HCT116 (cell line): ENCODE measurements at regions not wholly inside any gene's neighbourhood (a gene's known extent, or its start where the extent isn't known, plus 50 kb on each side); places are given as distances from the start of the nearest gene placed in this dataset.

Experiments
- ATAC-seq: fragments of 200-7000 bp; cut with Tn5 transposase; 2 replicates; pipeline ENCODE4 v1.9.1; 2020; ENCODE audit warnings: mild to moderate bottlenecking, moderate library complexity
- BruUV-seq: library from RNA; stranded (reverse); fragments of 400-500 nt; replicated peaks from 2 replicates; lab custom pipeline; 2021; lab: Mats Ljungman, UMichigan
- CTCF ChIA-PET: fragments of 300-600 bp; sonication (Branson Sonifier 250); formaldehyde crosslinking; loops from one replicate; lab custom pipeline; 2021; ENCODE audit warnings: antibody characterized with exemption; lab: Charles Lee
- POLR2A ChIA-PET: fragments of 300-600, 350-600 bp; sonication (Branson Sonifier 250); formaldehyde crosslinking; loops from one replicate; lab custom pipeline; 2021; ENCODE audit warnings: antibody characterized with exemption; lab: Charles Lee
- RAD21 ChIA-PET, 2 experiments: fragments of 300-600 bp; sonication (Branson Sonifier 250); formaldehyde crosslinking; loops; one replicate each; lab custom pipeline; 2023; ENCODE audit warnings: low total read pairs in 2 of 2; ENCODE audit not compliant: uncharacterized antibody in 2 of 2, unreplicated experiment in 2 of 2, low non-redundant PET in 1 of 2; lab: Charles Lee
- DNase-seq: peaks from one replicate; pipeline ENCODE4 v3.0.0-alpha.2; 2010; ENCODE audit warnings: low read depth, low spot score
- H2AFZ ChIP-seq: fragments of 200-600 bp; shearing (Covaris generic), sonication (generic); 2 replicates; pipeline ENCODE4 v1.6.1; 2017; ENCODE audit warnings: low read depth, mixed run types, mixed read lengths, antibody characterized with exemption, low read length; ENCODE audit not compliant: poor library complexity, severe bottlenecking
- H3K27ac ChIP-seq: 2 replicates; pipeline ENCODE4 v1.5.1; 2012; ENCODE audit warnings: low read depth, low read length
- H3K27me3 ChIP-seq: fragments of 200-600 bp; sonication (generic); 2 replicates; pipeline ENCODE4 v1.6.1; 2016; ENCODE audit warnings: mixed run types, low read length, mixed read lengths; ENCODE audit not compliant: insufficient read depth
- H3K36me3 ChIP-seq, 2 experiments: fragments of 200-500 bp in 1 of 2; fragments of 200-600 bp in 1 of 2; sonication (Bioruptor generic) in 1 of 2; sonication (generic) in 1 of 2; 2 replicates each; pipeline versions ENCODE4 v1.5.1 to v1.6.1; 2014 to 2016; ENCODE audit warnings: low read length in 2 of 2, inconsistent platforms in 1 of 2, mixed read lengths in 1 of 2, mixed run types in 1 of 2; ENCODE audit not compliant: insufficient read depth in 2 of 2, control insufficient read depth in 1 of 2
- H3K4me1 ChIP-seq, 2 experiments: fragments of 200-600 bp in 1 of 2; sonication (generic) in 1 of 2; 2 replicates each; pipeline versions ENCODE4 v1.5.1 to v1.6.1; 2012 to 2017; ENCODE audit warnings: low read length in 2 of 2, inconsistent platforms in 1 of 2, mild to moderate bottlenecking in 1 of 2, mixed read lengths in 1 of 2, mixed run types in 1 of 2, moderate library complexity in 1 of 2; ENCODE audit not compliant: insufficient read depth in 2 of 2, control insufficient read depth in 1 of 2
- H3K4me2 ChIP-seq: fragments of 200-600 bp; sonication (generic); 2 replicates; pipeline ENCODE4 v1.6.1; 2017; ENCODE audit warnings: mixed run types, low read length, mixed read lengths
- H3K4me3 ChIP-seq, 2 experiments: fragments of 200-600 bp in 1 of 2; sonication (generic) in 1 of 2; replicated peaks in 1 of 2; 2 replicates each; pipeline ENCODE4 v1.5.1; 2011 to 2016; ENCODE audit warnings: low read length in 2 of 2, control low read depth in 1 of 2, low read depth in 1 of 2, mild to moderate bottlenecking in 1 of 2, mixed read lengths in 1 of 2, mixed run types in 1 of 2
- H3K79me2 ChIP-seq: fragments of 200-600 bp; sonication (generic); 2 replicates; pipeline ENCODE4 v1.6.1; 2017; ENCODE audit warnings: mild to moderate bottlenecking, mixed run types, low read length, moderate library complexity, mixed read lengths; ENCODE audit not compliant: insufficient read depth
- H3K9ac ChIP-seq: fragments of 200-600 bp; sonication (generic); 2 replicates; pipeline ENCODE4 v1.6.1; 2016; ENCODE audit warnings: low read length, mixed read lengths
- H3K9me2 ChIP-seq: fragments of 200-600 bp; sonication (generic), shearing (Covaris generic); 2 replicates; pipeline ENCODE4 v1.6.1; 2017; ENCODE audit warnings: mixed run types, mild to moderate bottlenecking, moderate library complexity; ENCODE audit not compliant: insufficient read depth
- H3K9me3 ChIP-seq, 2 experiments: fragments of 200-500 bp in 1 of 2; fragments of 200-600 bp in 1 of 2; sonication (Bioruptor generic) in 1 of 2; sonication (generic) in 1 of 2; 2 replicates each; pipeline ENCODE4 v1.6.1; 2014 to 2017; ENCODE audit warnings: low read length in 2 of 2, mixed read lengths in 2 of 2, inconsistent platforms in 1 of 2, low read depth in 1 of 2, mild to moderate bottlenecking in 1 of 2, mixed run types in 1 of 2, moderate library complexity in 1 of 2; ENCODE audit not compliant: control insufficient read depth in 1 of 2, insufficient read depth in 1 of 2
- H4K20me1 ChIP-seq: fragments of 200-600 bp; sonication (generic), shearing (Covaris generic); 2 replicates; pipeline ENCODE4 v1.6.1; 2017; ENCODE audit warnings: mixed run types, mild to moderate bottlenecking, moderate library complexity; ENCODE audit not compliant: insufficient read depth
- CTCF ChIP-seq, 3 experiments: fragments of 200-600 bp in 1 of 3; sonication (generic) in 1 of 3; IDR thresholded peaks in 2 of 3; conservative IDR thresholded peaks in 1 of 3; 2 replicates each; pipeline ENCODE4 v1.5.1; 2012 to 2017; ENCODE audit warnings: low read depth in 2 of 3, low read length in 2 of 3, antibody characterized with exemption in 1 of 3, borderline replicate concordance in 1 of 3, control low read depth in 1 of 3, mild to moderate bottlenecking in 1 of 3, mixed read lengths in 1 of 3, mixed run types in 1 of 3, moderate library complexity in 1 of 3; ENCODE audit not compliant: insufficient read depth in 1 of 3
- EGR1 ChIP-seq: IDR thresholded peaks from 2 replicates; pipeline ENCODE4 v1.6.1; 2012; ENCODE audit warnings: low read depth
- FOSL1 ChIP-seq: IDR thresholded peaks from 2 replicates; pipeline ENCODE4 v1.6.1; 2012; ENCODE audit warnings: low read depth
- SIN3A ChIP-seq: IDR thresholded peaks from 2 replicates; pipeline ENCODE4 v1.6.1; 2012; ENCODE audit warnings: low read depth
- SP1 ChIP-seq: IDR thresholded peaks from 2 replicates; pipeline ENCODE4 v1.6.1; 2012; ENCODE audit warnings: low read depth
- ZFX ChIP-seq: fragments of 450-650 bp; IDR thresholded peaks from 2 replicates; pipeline ENCODE4 v1.6.1; 2017
- ZNF274 ChIP-seq: fragments of 200-500 bp; sonication (Bioruptor generic); IDR thresholded peaks from 2 replicates; pipeline ENCODE4 v1.6.1; 2014; ENCODE audit warnings: mild to moderate bottlenecking, low read depth, low read length, inconsistent platforms
- intact Hi-C: fragments of 100-400 bp; cut with micrococcal nuclease; formaldehyde crosslinking; loops from 2 replicates; pipeline ENCODE4 v1.10.0; 2022
- TF ChIP-seq, protein P1 (sequence below): IDR thresholded peaks from 2 replicates; pipeline ENCODE4 v1.6.1; 2011; ENCODE audit warnings: mild to moderate bottlenecking, low read length, moderate library complexity; ENCODE audit not compliant: insufficient replicate concordance; ENCODE audit errors: extremely low read depth

- H3K27me3 ChIP-seq = no peaks in the 10 kb centered on the region
- BruUV-seq = no TSS peak
- CTCF ChIA-PET = no interaction called here
Observed at GRCh38 chr18:33987206-33987605, 237.5 kb downstream of the NOL4 start.

More at GRCh38 chr18:33987206-33987605, 237.5 kb downstream of the NOL4 start:
- Histone ChIP-seq H3K36me3 (no peaks in the 10 kb centered on the region), H2AFZ (no peak overlapping the region), H3K79me2 (no peaks in the 10 kb centered on the region), H3K27ac (no peak overlapping the region), H3K9me3 (peaks cover 12 to 13% of the 10 kb centered on the region in 2 experiments; a peak in 2 of 4 replicates), H4K20me1 (no peaks in the 10 kb centered on the region)
- ChIA-PET POLR2A (no interaction called here), RAD21 (no interaction called here)
- no peak for ATAC-seq
- intact Hi-C loops = no loop called here
- DNase-seq = no peak
- TF ChIP-seq SIN3A (no peak), FOSL1 (no peak), SP1 (no peak), ZFX (no peak), EGR1 (no peak), ZNF274 (no peak), CTCF (IDR thresholded peaks at IDR 0.05 in 2 of 3, conservative IDR thresholded peaks at IDR 0.05 in 1 of 3; ENCODE audit: borderline replicate concordance in 1 of 3, insufficient read depth in 1 of 3, low read depth in 2 of 3, low read length in 2 of 3) (no peak)
- TF ChIP-seq, protein P1, sequence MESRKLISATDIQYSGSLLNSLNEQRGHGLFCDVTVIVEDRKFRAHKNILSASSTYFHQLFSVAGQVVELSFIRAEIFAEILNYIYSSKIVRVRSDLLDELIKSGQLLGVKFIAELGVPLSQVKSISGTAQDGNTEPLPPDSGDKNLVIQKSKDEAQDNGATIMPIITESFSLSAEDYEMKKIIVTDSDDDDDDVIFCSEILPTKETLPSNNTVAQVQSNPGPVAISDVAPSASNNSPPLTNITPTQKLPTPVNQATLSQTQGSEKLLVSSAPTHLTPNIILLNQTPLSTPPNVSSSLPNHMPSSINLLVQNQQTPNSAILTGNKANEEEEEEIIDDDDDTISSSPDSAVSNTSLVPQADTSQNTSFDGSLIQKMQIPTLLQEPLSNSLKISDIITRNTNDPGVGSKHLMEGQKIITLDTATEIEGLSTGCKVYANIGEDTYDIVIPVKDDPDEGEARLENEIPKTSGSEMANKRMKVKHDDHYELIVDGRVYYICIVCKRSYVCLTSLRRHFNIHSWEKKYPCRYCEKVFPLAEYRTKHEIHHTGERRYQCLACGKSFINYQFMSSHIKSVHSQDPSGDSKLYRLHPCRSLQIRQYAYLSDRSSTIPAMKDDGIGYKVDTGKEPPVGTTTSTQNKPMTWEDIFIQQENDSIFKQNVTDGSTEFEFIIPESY = no peak
- TF ChIP-seq, all 23 proteins: peak for 0
- no peak overlapping the region for H3K4me2 ChIP-seq
- H3K4me1 ChIP-seq = 0 out of 4 replicates have a peak, but pooled peaks cover 0 to 2% of the 10 kb centered on the region in 2 experiments
- H3K9me2 ChIP-seq = no peaks in the 10 kb centered on the region
- H3K4me3 ChIP-seq = no peak overlapping the region
- H3K9ac ChIP-seq = no peak overlapping the region
